ENCODE measurements at regions not wholly inside any gene's neighbourhood (a gene's known extent, or its start where the extent isn't known, plus 50 kb on each side); places are given as distances from the start of the nearest gene placed in this dataset.

DNA sequence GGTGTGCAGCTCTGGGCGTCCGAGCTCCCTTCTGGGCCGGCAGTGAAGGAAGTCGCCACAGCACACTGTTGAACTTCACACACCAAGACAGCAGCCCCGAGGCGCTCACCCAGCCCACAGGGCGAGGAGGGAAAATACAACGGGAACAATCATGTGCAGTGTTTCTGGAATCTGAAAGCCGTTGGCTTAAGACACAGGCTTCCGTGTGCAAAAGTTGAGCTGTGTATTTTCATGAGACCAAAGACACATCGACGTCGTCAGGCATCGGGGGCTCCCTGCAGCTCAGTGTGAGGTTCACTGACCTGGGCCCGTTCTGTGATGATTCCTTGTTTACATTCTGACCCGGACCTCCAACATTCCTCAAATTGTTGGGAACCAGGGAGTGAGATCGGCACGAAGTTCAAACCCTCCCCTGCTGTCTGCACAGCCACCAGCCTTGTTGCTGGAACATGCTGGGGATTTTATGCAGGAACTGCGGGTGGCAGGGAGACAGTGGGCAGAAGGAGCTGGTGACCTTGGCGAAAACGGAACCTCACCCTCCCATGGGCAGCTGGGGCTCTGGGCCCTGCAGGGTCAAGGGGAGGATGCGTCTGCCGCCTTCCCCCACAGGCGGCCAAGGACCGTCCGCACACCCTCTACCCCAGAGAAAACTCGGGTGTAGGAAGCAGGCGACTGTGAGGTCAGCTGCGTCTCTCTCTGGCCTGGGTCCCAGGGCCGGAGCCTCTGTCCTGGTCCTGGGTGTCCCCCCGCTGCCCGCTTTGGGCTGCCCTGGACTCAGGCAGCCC is 72.2 kb downstream of the METRNL start:
- ATAC-seq (no peak), DNase-seq (no peak)
- Histone ChIP-seq H3K4me3 (no peak overlapping the region), H3K27me3 (ENCODE audit: low read depth) (peaks cover 5% of the 10 kb centered on the region), H3K27ac (no peak overlapping the region), H3K9me3 (no peaks in the 10 kb centered on the region), H3K36me3 (no peaks in the 10 kb centered on the region), H3K4me1 (peaks cover 6% of the 10 kb centered on the region)
- intact Hi-C loops (cut with DNase I), result no loop called here
- TF ChIP-seq, protein P1, sequence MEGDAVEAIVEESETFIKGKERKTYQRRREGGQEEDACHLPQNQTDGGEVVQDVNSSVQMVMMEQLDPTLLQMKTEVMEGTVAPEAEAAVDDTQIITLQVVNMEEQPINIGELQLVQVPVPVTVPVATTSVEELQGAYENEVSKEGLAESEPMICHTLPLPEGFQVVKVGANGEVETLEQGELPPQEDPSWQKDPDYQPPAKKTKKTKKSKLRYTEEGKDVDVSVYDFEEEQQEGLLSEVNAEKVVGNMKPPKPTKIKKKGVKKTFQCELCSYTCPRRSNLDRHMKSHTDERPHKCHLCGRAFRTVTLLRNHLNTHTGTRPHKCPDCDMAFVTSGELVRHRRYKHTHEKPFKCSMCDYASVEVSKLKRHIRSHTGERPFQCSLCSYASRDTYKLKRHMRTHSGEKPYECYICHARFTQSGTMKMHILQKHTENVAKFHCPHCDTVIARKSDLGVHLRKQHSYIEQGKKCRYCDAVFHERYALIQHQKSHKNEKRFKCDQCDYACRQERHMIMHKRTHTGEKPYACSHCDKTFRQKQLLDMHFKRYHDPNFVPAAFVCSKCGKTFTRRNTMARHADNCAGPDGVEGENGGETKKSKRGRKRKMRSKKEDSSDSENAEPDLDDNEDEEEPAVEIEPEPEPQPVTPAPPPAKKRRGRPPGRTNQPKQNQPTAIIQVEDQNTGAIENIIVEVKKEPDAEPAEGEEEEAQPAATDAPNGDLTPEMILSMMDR (IDR thresholded peaks at IDR 0.05), result no peak

DNA sequence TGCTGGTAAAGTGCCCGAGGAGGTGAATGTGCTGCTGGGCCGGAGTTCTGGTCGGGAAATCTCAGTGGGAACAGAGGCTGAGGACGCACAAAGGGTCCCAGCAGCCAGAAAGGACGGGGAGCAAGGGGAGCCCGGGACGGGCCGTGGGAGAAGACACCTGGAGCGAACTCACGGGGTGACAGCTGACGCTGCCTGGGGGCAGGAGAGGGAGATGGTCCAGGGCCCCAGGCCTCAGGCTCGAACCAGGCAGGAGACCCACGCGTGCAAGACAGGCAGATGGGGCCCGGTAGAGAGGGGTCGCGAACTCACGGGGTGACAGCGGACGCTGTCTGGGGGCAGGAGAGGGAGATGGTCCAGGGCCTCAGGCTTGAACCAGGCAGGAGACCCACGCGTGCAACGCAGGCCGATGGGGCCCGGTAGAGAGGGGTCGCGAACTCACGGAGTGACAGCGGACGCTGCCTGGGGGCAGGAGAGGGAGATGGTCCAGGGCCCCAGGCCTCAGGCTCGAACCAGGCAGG is 72.9 kb downstream of the METRNL start:
- TF ChIP-seq, protein P1 (IDR thresholded peaks at IDR 0.05), result no peak
- Histone ChIP-seq H3K27ac (no peak overlapping the region), H3K27me3 (ENCODE audit: low read depth) (peaks cover 5% of the 10 kb centered on the region), H3K9me3 (no peaks in the 10 kb centered on the region), H3K4me3 (no peak overlapping the region), H3K36me3 (no peaks in the 10 kb centered on the region), H3K4me1 (peaks cover 6% of the 10 kb centered on the region)
- ATAC-seq (no peak), DNase-seq (no peak)
- intact Hi-C loops (cut with DNase I), result no loop called here

DNA sequence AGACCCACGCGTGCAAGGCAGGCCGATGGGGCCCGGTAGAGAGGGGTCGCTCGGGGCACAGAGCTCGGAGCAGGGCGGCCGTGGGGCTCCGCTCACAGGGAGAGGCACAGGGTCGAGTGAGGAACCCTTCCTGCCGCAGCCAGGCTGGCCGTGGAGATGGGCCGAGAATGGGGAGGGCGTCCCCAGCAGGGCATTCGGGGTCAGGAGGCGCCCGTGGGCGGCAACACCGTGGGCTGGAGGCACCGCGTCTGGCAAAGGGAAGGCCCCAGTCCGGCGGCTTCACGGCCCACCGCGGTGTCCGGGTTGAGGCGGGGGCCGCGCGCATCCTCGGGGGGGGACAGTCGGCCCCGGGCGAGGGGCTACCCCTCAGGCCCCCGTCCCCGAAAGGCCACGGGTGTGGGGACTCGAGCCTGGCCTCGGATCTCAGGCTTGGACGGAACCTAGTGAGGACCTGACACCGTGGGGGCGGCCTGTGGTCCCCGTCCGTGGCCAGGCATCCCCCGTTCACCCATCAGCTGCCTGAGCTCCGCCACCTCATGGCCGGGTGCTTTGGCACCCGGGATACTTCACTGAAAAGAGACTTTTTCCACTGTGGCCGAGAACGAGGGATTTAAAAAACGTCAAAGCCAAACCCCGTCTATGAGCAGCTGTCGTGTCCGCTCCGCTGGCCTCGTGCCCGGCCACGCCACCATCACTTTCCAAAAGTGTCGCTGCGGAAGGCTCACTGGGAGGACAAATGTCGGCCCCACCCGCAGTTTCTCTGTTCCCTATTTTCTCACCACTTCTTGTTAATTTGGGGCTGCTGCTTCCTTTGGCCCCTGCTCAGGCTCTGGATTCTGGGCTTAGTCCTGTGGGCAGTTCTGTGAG is 73.6 kb downstream of the METRNL start:
- H3K36me3 ChIP-seq, result no peaks in the 10 kb centered on the region
- peaks cover 5% of the 10 kb centered on the region for H3K27me3 ChIP-seq (ENCODE audit: low read depth)
- intact Hi-C loops (cut with DNase I), result no loop called here
- H3K4me3 ChIP-seq, result no peak overlapping the region
- TF ChIP-seq, protein P1 (IDR thresholded peaks at IDR 0.05), result no peak
- DNase-seq, result peak; percentile 77
- peak overlapping the region; percentile 41 for H3K27ac ChIP-seq
- peak; percentile 22 to 36 for ATAC-seq
- H3K4me1 ChIP-seq, result peaks cover 6% of the 10 kb centered on the region
- H3K9me3 ChIP-seq, result no peaks in the 10 kb centered on the region

DNA sequence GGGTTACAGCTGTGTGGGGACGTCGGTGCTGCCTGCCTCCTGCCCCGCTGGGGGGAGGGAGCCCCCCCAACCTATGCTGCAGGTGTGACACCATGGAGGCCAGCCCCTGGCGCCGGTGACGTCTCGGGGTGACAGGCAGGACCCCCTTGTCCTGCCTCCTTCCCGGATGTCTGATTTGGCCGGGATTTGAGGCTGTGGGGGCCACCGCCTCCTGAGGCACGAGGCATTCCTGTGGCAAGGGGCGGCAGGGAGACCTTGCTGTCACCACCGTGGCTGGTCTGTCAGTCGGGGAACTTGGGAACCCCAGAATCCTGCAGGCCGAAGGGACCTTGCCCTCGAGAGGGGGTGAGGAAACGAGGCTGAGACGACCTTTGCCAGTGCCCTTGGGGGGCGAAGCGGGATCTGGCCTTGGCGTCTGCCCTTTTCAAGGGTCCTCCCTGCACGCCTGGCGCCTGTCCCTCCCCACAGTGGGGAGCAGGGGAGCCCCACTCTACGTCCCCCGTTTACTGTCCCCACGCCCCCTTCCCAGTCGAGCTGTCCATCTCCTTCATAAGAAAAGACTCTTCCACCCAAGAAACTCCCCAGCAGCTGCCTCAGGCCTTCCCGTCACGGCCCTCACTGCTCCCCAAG is 74.4 kb downstream of the METRNL start:
- H3K36me3 ChIP-seq, result no peaks in the 10 kb centered on the region
- H3K4me3 ChIP-seq, result no peak overlapping the region
- no peaks in the 10 kb centered on the region for H3K9me3 ChIP-seq
- TF ChIP-seq, protein P1 (IDR thresholded peaks at IDR 0.05), result no peak
- peaks cover 5% of the 10 kb centered on the region for H3K27me3 ChIP-seq (ENCODE audit: low read depth)
- peak overlapping the region; percentile 41 for H3K27ac ChIP-seq
- ATAC-seq (no peak), DNase-seq (no peak)
- peaks cover 6% of the 10 kb centered on the region for H3K4me1 ChIP-seq
- intact Hi-C loops (cut with DNase I), result no loop called here
